ENCODE measurements at regions not wholly inside any gene's neighbourhood (a gene's known extent, or its start where the extent isn't known, plus 50 kb on each side); places are given as distances from the start of the nearest gene placed in this dataset.
"Not testable (repeated sequence)": the region's sequence is repeated elsewhere in the genome, so short reads cannot be mapped to it uniquely, and the experiment has no call there.

- Histone ChIP-seq H3K9ac (ENCODE audit: low read depth in 1 of 2, low read length in 2 of 2) (no peak overlapping the region), H3K27ac (ENCODE audit: low read depth in 2 of 2, low read length in 2 of 2) (no peak overlapping the region), H3K27me3 (ENCODE audit: control insufficient read depth in 2 of 2, insufficient read depth in 2 of 2, low read length in 2 of 2) (no peaks in the 10 kb centered on the region), H3K4me3 (ENCODE audit: low read length in 2 of 2) (no peak overlapping the region), H3K4me1 (ENCODE audit: control insufficient read depth in 2 of 2, insufficient read depth in 2 of 2, low read length in 2 of 2) (no peaks in the 10 kb centered on the region), H3K36me3 (ENCODE audit: control insufficient read depth in 2 of 2, insufficient read depth in 2 of 2, low read length in 2 of 2) (no peaks in the 10 kb centered on the region), H3K9me3 (ENCODE audit: control insufficient read depth in 2 of 2, low read length in 2 of 2) (no peaks in the 10 kb centered on the region)
These were observed 450.1 kb upstream of the TBL1XR1 start for GRCh38 chr3:177647341-177647740.

- H3K36me3 ChIP-seq (ENCODE audit: control insufficient read depth in 2 of 2, insufficient read depth in 2 of 2, low read length in 2 of 2) = no peaks in the 10 kb centered on the region
- no peaks in the 10 kb centered on the region for H3K9me3 ChIP-seq (ENCODE audit: control insufficient read depth in 2 of 2, low read length in 2 of 2)
- no peak overlapping the region for H3K4me3 ChIP-seq (ENCODE audit: low read length in 2 of 2)
- H3K27ac ChIP-seq (ENCODE audit: low read depth in 2 of 2, low read length in 2 of 2) = no peak overlapping the region
- no peaks in the 10 kb centered on the region for H3K27me3 ChIP-seq (ENCODE audit: control insufficient read depth in 2 of 2, insufficient read depth in 2 of 2, low read length in 2 of 2)
- H3K4me1 ChIP-seq (ENCODE audit: control insufficient read depth in 2 of 2, insufficient read depth in 2 of 2, low read length in 2 of 2) = no peaks in the 10 kb centered on the region
- no peak overlapping the region for H3K9ac ChIP-seq (ENCODE audit: low read depth in 1 of 2, low read length in 2 of 2)
These were observed 450.6 kb upstream of the TBL1XR1 start for GRCh38 chr3:177647876-177648275.

GRCh38 chr3:177652556-177653291 lies 455.4 kb upstream of the TBL1XR1 start:
- no peaks in the 10 kb centered on the region for H3K36me3 ChIP-seq (ENCODE audit: control insufficient read depth in 2 of 2, insufficient read depth in 2 of 2, low read length in 2 of 2)
- H3K27me3 ChIP-seq (ENCODE audit: control insufficient read depth in 2 of 2, insufficient read depth in 2 of 2, low read length in 2 of 2) = no peaks in the 10 kb centered on the region
- H3K9ac ChIP-seq (ENCODE audit: low read depth in 1 of 2, low read length in 2 of 2) = no peak overlapping the region
- H3K27ac ChIP-seq (ENCODE audit: low read depth in 2 of 2, low read length in 2 of 2) = no peak overlapping the region
- no peaks in the 10 kb centered on the region for H3K4me1 ChIP-seq (ENCODE audit: control insufficient read depth in 2 of 2, insufficient read depth in 2 of 2, low read length in 2 of 2)
- no peak overlapping the region for H3K4me3 ChIP-seq (ENCODE audit: low read length in 2 of 2)
- H3K9me3 ChIP-seq (ENCODE audit: control insufficient read depth in 2 of 2, low read length in 2 of 2) = no peaks in the 10 kb centered on the region

GRCh38 chr3:177657243-177657642 lies 460.0 kb upstream of the TBL1XR1 start:
- H3K9ac ChIP-seq (ENCODE audit: low read depth in 1 of 2, low read length in 2 of 2) = no peak overlapping the region
- no peaks in the 10 kb centered on the region for H3K27me3 ChIP-seq (ENCODE audit: control insufficient read depth in 2 of 2, insufficient read depth in 2 of 2, low read length in 2 of 2)
- H3K27ac ChIP-seq (ENCODE audit: low read depth in 2 of 2, low read length in 2 of 2) = no peak overlapping the region
- H3K9me3 ChIP-seq (ENCODE audit: control insufficient read depth in 2 of 2, low read length in 2 of 2) = no peaks in the 10 kb centered on the region
- H3K36me3 ChIP-seq (ENCODE audit: control insufficient read depth in 2 of 2, insufficient read depth in 2 of 2, low read length in 2 of 2) = no peaks in the 10 kb centered on the region
- no peak overlapping the region for H3K4me3 ChIP-seq (ENCODE audit: low read length in 2 of 2)
- H3K4me1 ChIP-seq (ENCODE audit: control insufficient read depth in 2 of 2, insufficient read depth in 2 of 2, low read length in 2 of 2) = no peaks in the 10 kb centered on the region

GRCh38 chr3:177658354-177658753 lies 461.1 kb upstream of the TBL1XR1 start:
- Histone ChIP-seq H3K4me1 (ENCODE audit: control insufficient read depth in 2 of 2, insufficient read depth in 2 of 2, low read length in 2 of 2) (no peaks in the 10 kb centered on the region), H3K36me3 (ENCODE audit: control insufficient read depth in 2 of 2, insufficient read depth in 2 of 2, low read length in 2 of 2) (no peaks in the 10 kb centered on the region), H3K27me3 (ENCODE audit: control insufficient read depth in 2 of 2, insufficient read depth in 2 of 2, low read length in 2 of 2) (no peaks in the 10 kb centered on the region), H3K4me3 (ENCODE audit: low read length in 2 of 2) (no peak overlapping the region), H3K27ac (ENCODE audit: low read depth in 2 of 2, low read length in 2 of 2) (no peak overlapping the region), H3K9ac (ENCODE audit: low read depth in 1 of 2, low read length in 2 of 2) (no peak overlapping the region), H3K9me3 (ENCODE audit: control insufficient read depth in 2 of 2, low read length in 2 of 2) (no peaks in the 10 kb centered on the region)

GRCh38 chr3:177664380-177665103 lies 467.3 kb upstream of the TBL1XR1 start:
- not testable (repeated sequence) for H3K27me3 ChIP-seq (ENCODE audit: control insufficient read depth in 2 of 2, insufficient read depth in 2 of 2, low read length in 2 of 2); H3K9ac ChIP-seq (ENCODE audit: low read depth in 1 of 2, low read length in 2 of 2); H3K36me3 ChIP-seq (ENCODE audit: control insufficient read depth in 2 of 2, insufficient read depth in 2 of 2, low read length in 2 of 2); H3K4me1 ChIP-seq (ENCODE audit: control insufficient read depth in 2 of 2, insufficient read depth in 2 of 2, low read length in 2 of 2); H3K9me3 ChIP-seq (ENCODE audit: control insufficient read depth in 2 of 2, low read length in 2 of 2); H3K27ac ChIP-seq (ENCODE audit: low read depth in 2 of 2, low read length in 2 of 2); H3K4me3 ChIP-seq (ENCODE audit: low read length in 2 of 2)

- H3K4me3 ChIP-seq (ENCODE audit: low read length in 2 of 2) = no peak overlapping the region
- no peaks in the 10 kb centered on the region for H3K36me3 ChIP-seq (ENCODE audit: control insufficient read depth in 2 of 2, insufficient read depth in 2 of 2, low read length in 2 of 2)
- H3K4me1 ChIP-seq (ENCODE audit: control insufficient read depth in 2 of 2, insufficient read depth in 2 of 2, low read length in 2 of 2) = no peaks in the 10 kb centered on the region
- no peak overlapping the region for H3K9ac ChIP-seq (ENCODE audit: low read depth in 1 of 2, low read length in 2 of 2)
- no peak overlapping the region for H3K27ac ChIP-seq (ENCODE audit: low read depth in 2 of 2, low read length in 2 of 2)
- H3K27me3 ChIP-seq (ENCODE audit: control insufficient read depth in 2 of 2, insufficient read depth in 2 of 2, low read length in 2 of 2) = no peaks in the 10 kb centered on the region
- no peaks in the 10 kb centered on the region for H3K9me3 ChIP-seq (ENCODE audit: control insufficient read depth in 2 of 2, low read length in 2 of 2)
These were observed 468.0 kb upstream of the TBL1XR1 start for GRCh38 chr3:177665122-177665808.

- no peak overlapping the region for H3K4me3 ChIP-seq (ENCODE audit: low read length in 2 of 2)
- no peak overlapping the region for H3K27ac ChIP-seq (ENCODE audit: low read depth in 2 of 2, low read length in 2 of 2)
- H3K9me3 ChIP-seq (ENCODE audit: control insufficient read depth in 2 of 2, low read length in 2 of 2) = no peaks in the 10 kb centered on the region
- H3K4me1 ChIP-seq (ENCODE audit: control insufficient read depth in 2 of 2, insufficient read depth in 2 of 2, low read length in 2 of 2) = peaks cover 0 to 4% of the 10 kb centered on the region in 2 donors
- H3K9ac ChIP-seq (ENCODE audit: low read depth in 1 of 2, low read length in 2 of 2) = no peak overlapping the region
- no peaks in the 10 kb centered on the region for H3K27me3 ChIP-seq (ENCODE audit: control insufficient read depth in 2 of 2, insufficient read depth in 2 of 2, low read length in 2 of 2)
- H3K36me3 ChIP-seq (ENCODE audit: control insufficient read depth in 2 of 2, insufficient read depth in 2 of 2, low read length in 2 of 2) = no peaks in the 10 kb centered on the region
These were observed 475.1 kb upstream of the TBL1XR1 start for GRCh38 chr3:177672252-177672911.

GRCh38 chr3:177673112-177673914 lies 476.0 kb upstream of the TBL1XR1 start:
- Histone ChIP-seq H3K9ac (ENCODE audit: low read depth in 1 of 2, low read length in 2 of 2) (no peak overlapping the region), H3K9me3 (ENCODE audit: control insufficient read depth in 2 of 2, low read length in 2 of 2) (no peaks in the 10 kb centered on the region), H3K27ac (ENCODE audit: low read depth in 2 of 2, low read length in 2 of 2) (no peak overlapping the region), H3K27me3 (ENCODE audit: control insufficient read depth in 2 of 2, insufficient read depth in 2 of 2, low read length in 2 of 2) (no peaks in the 10 kb centered on the region), H3K4me3 (ENCODE audit: low read length in 2 of 2) (no peak overlapping the region), H3K4me1 (ENCODE audit: control insufficient read depth in 2 of 2, insufficient read depth in 2 of 2, low read length in 2 of 2) (peaks cover 0 to 4% of the 10 kb centered on the region in 2 donors), H3K36me3 (ENCODE audit: control insufficient read depth in 2 of 2, insufficient read depth in 2 of 2, low read length in 2 of 2) (no peaks in the 10 kb centered on the region)
